ENCODE measurements at regions not wholly inside any gene's neighbourhood (a gene's known extent, or its start where the extent isn't known, plus 50 kb on each side); places are given as distances from the start of the nearest gene placed in this dataset.

DNA sequence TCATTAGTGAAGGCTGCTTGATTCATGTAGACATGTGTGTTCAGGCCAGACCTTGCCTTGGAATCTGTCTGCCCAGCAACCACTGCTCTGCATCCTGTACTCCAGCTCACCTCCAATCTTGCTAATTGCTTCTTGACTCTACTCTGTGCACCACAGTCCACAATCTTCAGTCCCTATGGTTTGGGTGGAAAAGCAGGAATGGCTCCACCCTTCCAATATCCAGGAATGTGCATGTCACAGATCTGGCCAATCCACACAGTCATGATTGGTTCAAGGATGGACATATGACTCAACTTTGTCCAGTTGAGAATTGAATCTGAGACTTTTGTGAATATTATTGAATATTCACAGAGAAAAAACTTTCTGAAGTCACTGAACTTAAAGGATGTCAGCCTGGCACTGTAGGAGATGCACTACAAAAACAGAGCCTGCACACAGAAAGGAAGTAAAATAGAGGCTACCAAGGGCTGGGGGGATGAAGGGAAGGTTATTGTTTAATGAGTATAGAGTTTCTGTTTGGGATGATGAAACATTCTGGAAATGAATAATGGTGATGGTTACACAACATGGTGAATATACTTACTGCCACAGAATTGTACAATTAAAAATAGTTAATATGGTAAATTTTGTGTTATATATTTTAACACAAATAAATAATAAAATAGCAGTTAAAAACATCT lies 161.3 kb upstream of the USP38 start:
- no peak overlapping the region for H3K4me3 ChIP-seq (replicated peaks; ENCODE audit: low read depth, low read length)
- TF ChIP-seq CTCF (IDR thresholded peaks at IDR 0.05; ENCODE audit: low read depth, low read length, missing control alignments): no peak
- DNase-seq (ENCODE audit: extremely low read depth, low read depth): no peak

DNA sequence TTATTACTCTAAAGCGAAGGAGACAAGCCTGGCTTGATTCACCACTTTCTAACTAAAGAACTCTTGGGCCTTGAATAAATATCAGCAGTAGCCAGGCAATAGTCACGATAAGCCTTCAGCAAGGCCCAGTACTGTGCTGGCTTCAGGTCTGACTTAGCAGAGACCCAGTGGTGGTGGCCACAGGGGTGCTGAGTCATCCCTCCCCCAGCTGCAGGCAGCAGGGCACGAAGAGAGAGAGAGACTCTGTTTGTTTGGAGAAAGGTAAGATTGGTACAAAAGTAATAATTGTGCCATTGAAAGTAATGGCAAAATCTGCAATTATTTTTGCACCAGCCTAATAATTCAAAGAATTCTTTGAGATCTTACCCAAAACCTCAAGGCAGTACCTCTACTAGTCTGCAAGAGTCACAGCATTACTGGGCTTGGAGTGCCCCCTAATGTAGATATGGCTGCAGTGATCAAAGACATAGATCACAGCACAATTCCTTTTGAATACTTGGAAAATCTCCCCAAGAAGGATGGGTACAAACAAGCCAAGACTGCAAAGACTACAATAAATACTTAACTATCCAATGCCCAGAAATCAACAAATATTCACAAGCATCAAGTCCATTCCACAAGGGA lies 159.5 kb upstream of the USP38 start:
- H3K4me3 ChIP-seq (replicated peaks; ENCODE audit: low read depth, low read length): no peak overlapping the region
- no peak for DNase-seq (ENCODE audit: extremely low read depth, low read depth)
- TF ChIP-seq CTCF (IDR thresholded peaks at IDR 0.05; ENCODE audit: low read depth, low read length, missing control alignments): peak; percentile 25

GRCh38 chr4:143026459-143027170 lies 158.1 kb upstream of the USP38 start:
- TF ChIP-seq CTCF (IDR thresholded peaks at IDR 0.05; ENCODE audit: low read depth, low read length, missing control alignments): no peak
- H3K4me3 ChIP-seq (replicated peaks; ENCODE audit: low read depth, low read length): no peak overlapping the region
- no peak for DNase-seq (ENCODE audit: extremely low read depth, low read depth)

DNA sequence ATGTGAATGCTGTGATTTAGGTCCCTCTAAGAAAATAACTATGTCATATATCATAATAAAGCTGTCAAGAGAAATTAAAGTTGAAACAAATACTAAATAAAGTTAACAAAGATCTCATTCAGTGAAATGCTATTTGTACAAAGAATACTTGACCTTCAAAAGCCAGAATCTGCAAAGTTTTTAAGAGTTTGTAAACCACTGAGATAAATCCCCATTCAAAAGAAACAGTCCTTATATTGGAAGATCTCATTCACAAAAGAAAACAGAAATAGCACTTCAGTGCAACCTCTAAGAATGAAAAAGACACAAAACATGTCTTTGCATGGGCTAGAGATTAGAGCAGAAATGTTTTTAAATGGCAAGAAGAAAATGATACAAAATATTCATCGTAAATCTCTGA lies 149.1 kb upstream of the USP38 start:
- DNase-seq (ENCODE audit: extremely low read depth, low read depth): no peak
- TF ChIP-seq CTCF (IDR thresholded peaks at IDR 0.05; ENCODE audit: low read depth, low read length, missing control alignments): no peak
- no peak overlapping the region for H3K4me3 ChIP-seq (replicated peaks; ENCODE audit: low read depth, low read length)

DNA sequence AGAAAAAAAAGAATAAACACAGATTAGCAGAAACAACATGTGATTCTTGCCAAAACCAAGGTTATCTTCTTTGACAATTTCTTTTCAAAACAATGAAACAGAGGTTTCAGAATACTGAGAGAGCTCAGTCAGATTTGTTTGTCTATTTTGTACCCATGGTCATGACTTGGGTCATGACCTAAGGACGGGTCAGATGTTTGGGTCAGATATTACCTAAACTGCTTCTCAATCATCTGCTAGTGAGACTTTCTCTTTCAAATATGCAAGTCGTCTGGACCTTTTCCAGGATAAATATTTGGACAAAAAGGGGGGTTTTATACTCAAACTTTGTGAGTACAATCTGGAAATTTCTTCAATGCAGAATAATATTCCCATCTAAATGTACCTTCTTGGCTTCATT lies 148.3 kb upstream of the USP38 start:
- DNase-seq (ENCODE audit: extremely low read depth, low read depth): no peak
- H3K4me3 ChIP-seq (replicated peaks; ENCODE audit: low read depth, low read length): no peak overlapping the region
- no peak for TF ChIP-seq CTCF (IDR thresholded peaks at IDR 0.05; ENCODE audit: low read depth, low read length, missing control alignments)

GRCh38 chr4:143046454-143046853 lies 138.3 kb upstream of the USP38 start:
- H3K4me3 ChIP-seq (replicated peaks; ENCODE audit: low read depth, low read length): no peak overlapping the region
- no peak for DNase-seq (ENCODE audit: extremely low read depth, low read depth)
- no peak for TF ChIP-seq CTCF (IDR thresholded peaks at IDR 0.05; ENCODE audit: low read depth, low read length, missing control alignments)
